Uterus (tissue), 3 donors: ENCODE measurements at regions not wholly inside any gene's neighbourhood (a gene's known extent, or its start where the extent isn't known, plus 50 kb on each side); places are given as distances from the start of the nearest gene placed in this dataset.

Experiments
- DNase-seq, 2 donors: peaks; one replicate each; pipeline ENCODE4 v3.0.0-alpha.2; 2019 to 2020
- H3K27ac ChIP-seq, 2 donors: fragments of 200-600 bp; sonication (generic); 1 replicate in 1 of 2; 2 replicates in 1 of 2; pipeline ENCODE4 v1.5.1; 2016 to 2018
- H3K27me3 ChIP-seq, 2 donors: fragments of 200-600 bp; sonication (generic); one replicate each; pipeline ENCODE4 v1.5.1; 2018 to 2019; ENCODE audit warnings: control low read depth in 1 of 2
- H3K36me3 ChIP-seq, 2 donors: fragments of 200-600 bp; sonication (generic); one replicate each; pipeline ENCODE4 v1.5.1; 2019; ENCODE audit warnings: control low read depth in 1 of 2
- H3K4me1 ChIP-seq, 2 donors: fragments of 200-600 bp; sonication (generic); one replicate each; pipeline ENCODE4 v1.5.1; 2018 to 2019; ENCODE audit warnings: control low read depth in 1 of 2
- H3K4me3 ChIP-seq, 2 donors: fragments of 200-600 bp; sonication (generic); 1 replicate in 1 of 2; 2 replicates in 1 of 2; pipeline ENCODE4 v1.5.1; 2018 to 2019; ENCODE audit warnings: mild to moderate bottlenecking in 1 of 2
- H3K9me3 ChIP-seq, 2 donors: fragments of 200-600 bp; sonication (generic); one replicate each; pipeline ENCODE4 v1.5.1; 2019; ENCODE audit warnings: control low read depth in 1 of 2
- CTCF ChIP-seq, 4 experiments: fragments of 200-600 bp in 2 of 4; fragments of 450-650 bp in 2 of 4; sonication (generic) in 2 of 4; IDR thresholded peaks; one replicate each; pipeline ENCODE4 v1.5.1; 2016 to 2019; ENCODE audit warnings: antibody characterized with exemption in 4 of 4, mild to moderate bottlenecking in 2 of 4, moderate library complexity in 1 of 4
- POLR2A ChIP-seq, 2 donors: fragments of 450-650 bp; IDR thresholded peaks; one replicate each; pipeline ENCODE4 v1.6.1; 2016; ENCODE audit warnings: antibody characterized with exemption in 2 of 2, mild to moderate bottlenecking in 1 of 2, moderate library complexity in 1 of 2
- intact Hi-C: fragments of 100-400 bp; cut with DNase I; formaldehyde crosslinking; loops from one replicate; pipeline ENCODE4 v1.15.1; 2023; ENCODE audit warnings: low total_unique reads
- donor health status: DM: yes; HTN: yes; CAD: no.

GRCh38 chr12:77437206-77437605 is 371.8 kb upstream of the E2F7 start:
- no peak for TF ChIP-seq POLR2A (IDR thresholded peaks at IDR 0.05)
- TF ChIP-seq CTCF (IDR thresholded peaks at IDR 0.05), result no peak
- Histone ChIP-seq H3K4me3 (no peak overlapping the region), H3K27me3 (no peaks in the 10 kb centered on the region), H3K4me1 (no peaks in the 10 kb centered on the region), H3K36me3 (no peaks in the 10 kb centered on the region), H3K9me3 (no peaks in the 10 kb centered on the region), H3K27ac (no peak overlapping the region)
- no peak for DNase-seq
- intact Hi-C loops, result no loop called here

GRCh38 chr12:77435446-77436091 is 370.2 kb upstream of the E2F7 start:
- Histone ChIP-seq H3K27ac (no peak overlapping the region), H3K9me3 (no peaks in the 10 kb centered on the region), H3K4me1 (no peaks in the 10 kb centered on the region), H3K36me3 (no peaks in the 10 kb centered on the region), H3K4me3 (no peak overlapping the region), H3K27me3 (no peaks in the 10 kb centered on the region)
- TF ChIP-seq CTCF (IDR thresholded peaks at IDR 0.05), result no peak
- no peak for TF ChIP-seq POLR2A (IDR thresholded peaks at IDR 0.05)
- no peak for DNase-seq
- intact Hi-C loops, result no loop called here

GRCh38 chr12:77433799-77434198 is 368.4 kb upstream of the E2F7 start:
- Histone ChIP-seq H3K36me3 (no peaks in the 10 kb centered on the region), H3K27me3 (no peaks in the 10 kb centered on the region), H3K27ac (no peak overlapping the region), H3K4me1 (no peaks in the 10 kb centered on the region), H3K9me3 (no peaks in the 10 kb centered on the region), H3K4me3 (no peak overlapping the region)
- intact Hi-C loops, result no loop called here
- TF ChIP-seq CTCF (IDR thresholded peaks at IDR 0.05) (no peak), POLR2A (IDR thresholded peaks at IDR 0.05) (no peak)
- no peak for DNase-seq

GRCh38 chr12:77429426-77429825 is 364.1 kb upstream of the E2F7 start:
- H3K27ac ChIP-seq, result no peak overlapping the region
- H3K4me1 ChIP-seq, result no peaks in the 10 kb centered on the region
- H3K9me3 ChIP-seq, result no peaks in the 10 kb centered on the region
- H3K27me3 ChIP-seq, result no peaks in the 10 kb centered on the region
- no peak overlapping the region for H3K4me3 ChIP-seq
- no peaks in the 10 kb centered on the region for H3K36me3 ChIP-seq
- no peak for DNase-seq
- intact Hi-C loops, result no loop called here
- no peak for TF ChIP-seq POLR2A (IDR thresholded peaks at IDR 0.05)
- no peak for TF ChIP-seq CTCF (IDR thresholded peaks at IDR 0.05)

- intact Hi-C loops, result no loop called here
- Histone ChIP-seq H3K4me1 (no peaks in the 10 kb centered on the region), H3K4me3 (no peak overlapping the region), H3K27me3 (no peaks in the 10 kb centered on the region), H3K9me3 (no peaks in the 10 kb centered on the region), H3K36me3 (no peaks in the 10 kb centered on the region), H3K27ac (no peak overlapping the region)
- DNase-seq, result no peak
- TF ChIP-seq POLR2A (IDR thresholded peaks at IDR 0.05) (no peak), CTCF (IDR thresholded peaks at IDR 0.05) (no peak)
Measured at GRCh38 chr12:77421152-77421551, 355.8 kb upstream of the E2F7 start.
